ENCODE measurements at regions not wholly inside any gene's neighbourhood (a gene's known extent, or its start where the extent isn't known, plus 50 kb on each side); places are given as distances from the start of the nearest gene placed in this dataset.

GRCh38 chr16:51763072-51763661 lies 612.1 kb upstream of the SALL1 start (continued):
- TF ChIP-seq TAF1 (CRISPR knock-in tag; IDR thresholded peaks at IDR 0.05) (no peak), FOXA3 (CRISPR knock-in tag; IDR thresholded peaks at IDR 0.05) (no peak), ZNF44 (CRISPR knock-in tag; IDR thresholded peaks at IDR 0.05) (no peak)

GRCh38 chr16:51762081-51762996 lies 611.3 kb upstream of the SALL1 start:
- Histone ChIP-seq H3K27ac (ENCODE audit: extremely low read length, insufficient read depth, low read length) (no peak overlapping the region), H3K9ac (ENCODE audit: insufficient read depth, low read depth, low read length) (no peak overlapping the region), H4K20me1 (ENCODE audit: insufficient read depth, low read length) (no peaks in the 10 kb centered on the region), H3K79me2 (ENCODE audit: insufficient read depth, low read length) (no peaks in the 10 kb centered on the region), H3K36me3 (replicated peaks in 1 of 2; ENCODE audit: control insufficient read depth in 1 of 2, insufficient read depth in 2 of 2, low read length in 2 of 2) (no peaks in the 10 kb centered on the region), H3K4me3 (replicated peaks in 1 of 3; ENCODE audit: insufficient read depth in 1 of 3, low read depth in 2 of 3, low read length in 3 of 3) (no peak overlapping the region), H3K9me3 (ENCODE audit: low read length) (no peaks in the 10 kb centered on the region), H2AFZ (ENCODE audit: low read length) (no peak overlapping the region), H3K4me1 (ENCODE audit: insufficient read depth, low read length) (no peaks in the 10 kb centered on the region), H3K27me3 (ENCODE audit: control insufficient read depth in 1 of 2, insufficient read depth in 2 of 2, low read length in 2 of 2) (no peaks in the 10 kb centered on the region; a peak in 2 of 5 replicates), H3K4me2 (ENCODE audit: low read depth, low read length) (0 out of 2 replicates have a peak overlapping the region, but pooled peaks have one; percentile 13)
- no TSS peak for BruUV-seq (replicated peaks)
- in situ Hi-C loops (cut with HindIII; ENCODE audit: extremely low pct_ligation_motif_present, low pct_unique_long_range_greater_than_20kb) (loop anchor here (5.0 to 25.0 kb wide), 2 partner anchors 610 to 875 kb away; partner anchors contain the start of gene SALL1), intact Hi-C loops (cut with micrococcal nuclease; ENCODE audit: unreplicated experiment) (loop anchor here (1.0 to 5.0 kb wide), 3 partner anchors 610 to 940 kb away; no protein-coding TSS in a partner anchor)
- 26% methylated on average over 25 of the region's 30 CpGs for WGBS (ENCODE audit: low lambda C conversion rate)
- no peak for FAIRE-seq
- CTCF ChIA-PET (ENCODE audit: low intra/inter-chr PET ratio, low total read pairs) = interaction anchor here (0.9 to 1.3 kb wide), 2 partner anchors 878 to 956 kb away, joined by 5 to 7 read pairs; no protein-coding TSS in a partner anchor
- peak; percentile 52 for DNase-seq (ENCODE audit: low spot score)
- POLR2A ChIA-PET = no interaction called here
- ATAC-seq = peak; percentile 100
- TF ChIP-seq ATF2 (CRISPR knock-in tag; IDR thresholded peaks at IDR 0.05) = no peak
- TF ChIP-seq ZNF337 (CRISPR knock-in tag; IDR thresholded peaks at IDR 0.05; ENCODE audit: borderline replicate concordance, low read depth) = no peak
- 0 out of 2 replicates have a peak, but pooled peaks have one; percentile 25 for TF ChIP-seq SPEN (CRISPR knock-in tag; IDR thresholded peaks at IDR 0.05; ENCODE audit: low read depth)
- TF ChIP-seq, protein P1, sequence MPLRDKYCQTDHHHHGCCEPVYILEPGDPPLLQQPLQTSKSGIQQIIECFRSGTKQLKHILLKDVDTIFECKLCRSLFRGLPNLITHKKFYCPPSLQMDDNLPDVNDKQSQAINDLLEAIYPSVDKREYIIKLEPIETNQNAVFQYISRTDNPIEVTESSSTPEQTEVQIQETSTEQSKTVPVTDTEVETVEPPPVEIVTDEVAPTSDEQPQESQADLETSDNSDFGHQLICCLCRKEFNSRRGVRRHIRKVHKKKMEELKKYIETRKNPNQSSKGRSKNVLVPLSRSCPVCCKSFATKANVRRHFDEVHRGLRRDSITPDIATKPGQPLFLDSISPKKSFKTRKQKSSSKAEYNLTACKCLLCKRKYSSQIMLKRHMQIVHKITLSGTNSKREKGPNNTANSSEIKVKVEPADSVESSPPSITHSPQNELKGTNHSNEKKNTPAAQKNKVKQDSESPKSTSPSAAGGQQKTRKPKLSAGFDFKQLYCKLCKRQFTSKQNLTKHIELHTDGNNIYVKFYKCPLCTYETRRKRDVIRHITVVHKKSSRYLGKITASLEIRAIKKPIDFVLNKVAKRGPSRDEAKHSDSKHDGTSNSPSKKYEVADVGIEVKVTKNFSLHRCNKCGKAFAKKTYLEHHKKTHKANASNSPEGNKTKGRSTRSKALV (CRISPR knock-in tag; IDR thresholded peaks at IDR 0.05) = 0 out of 2 replicates have a peak, but pooled peaks have one; percentile 34
- TF ChIP-seq, protein P2, sequence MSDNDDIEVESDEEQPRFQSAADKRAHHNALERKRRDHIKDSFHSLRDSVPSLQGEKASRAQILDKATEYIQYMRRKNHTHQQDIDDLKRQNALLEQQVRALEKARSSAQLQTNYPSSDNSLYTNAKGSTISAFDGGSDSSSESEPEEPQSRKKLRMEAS (IDR thresholded peaks at IDR 0.05) = peak; percentile 34; the same call in 1 of the 2 replicates
- 0 out of 2 replicates have a peak, but pooled peaks have one; percentile 62 for TF ChIP-seq RNF2 (conservative IDR thresholded peaks at IDR 0.05; ENCODE audit: low read depth)
- TF ChIP-seq ZNF574 (CRISPR knock-in tag; IDR thresholded peaks at IDR 0.05) = 0 out of 2 replicates have a peak, but pooled peaks have one; percentile 18
